AG04450 (cell line): ENCODE measurements at regions not wholly inside any gene's neighbourhood (a gene's known extent, or its start where the extent isn't known, plus 50 kb on each side); places are given as distances from the start of the nearest gene placed in this dataset.

Experiments
- CTCF ChIA-PET: fragments of 300-600, 350-600 bp; formaldehyde crosslinking; extraction: SDS; loops from one replicate; lab custom pipeline; 2022; ENCODE audit warnings: antibody characterized with exemption, inconsistent platforms; lab: Charles Lee
- POLR2A ChIA-PET: fragments of 350-600 bp; formaldehyde crosslinking; extraction: SDS; loops from one replicate; lab custom pipeline; 2021; ENCODE audit warnings: antibody characterized with exemption, inconsistent platforms; lab: Yijun Ruan, JAX
- DNase-seq: peaks from one replicate; pipeline ENCODE4 v3.0.0-alpha.2; 2011; ENCODE audit warnings: low read depth, low spot score
- H3K27ac ChIP-seq: one replicate; pipeline ENCODE4 v1.5.1; 2012; ENCODE audit warnings: low read depth, low read length, control low read depth
- H3K27me3 ChIP-seq: one replicate; pipeline ENCODE4 v1.6.0; 2012; ENCODE audit warnings: low read length; ENCODE audit not compliant: control insufficient read depth, insufficient read depth
- H3K4me3 ChIP-seq: 2 replicates; pipeline ENCODE4 v1.5.1; 2011; ENCODE audit warnings: mild to moderate bottlenecking, low read depth, low read length, control low read depth
- H3K9me3 ChIP-seq: 2 replicates; pipeline ENCODE4 v1.5.1; 2012; ENCODE audit warnings: low read length; ENCODE audit not compliant: control insufficient read depth, insufficient read depth
- CTCF ChIP-seq: IDR thresholded peaks from 2 replicates; pipeline ENCODE4 v1.5.1; 2011; ENCODE audit warnings: low read depth, low read length, control low read depth, inconsistent platforms

GRCh38 chr5:117010574-117010973 lies 436.0 kb upstream of the SEMA6A start:
- no peak for DNase-seq
- H3K27me3 ChIP-seq, result no peaks in the 10 kb centered on the region

GRCh38 chr5:116998024-116998423 lies 423.4 kb upstream of the SEMA6A start:
- POLR2A ChIA-PET, result no interaction called here
- DNase-seq, result no peak
- no peak for TF ChIP-seq CTCF
- Histone ChIP-seq H3K9me3 (peaks cover 18% of the 10 kb centered on the region), H3K27ac (no peak overlapping the region), H3K27me3 (no peaks in the 10 kb centered on the region), H3K4me3 (no peak overlapping the region)
- CTCF ChIA-PET, result no interaction called here

More at GRCh38 chr5:117010574-117010973, 436.0 kb upstream of the SEMA6A start:
- CTCF ChIA-PET, result no interaction called here
- Histone ChIP-seq H3K4me3 (no peak overlapping the region), H3K9me3 (peaks cover 8% of the 10 kb centered on the region), H3K27ac (no peak overlapping the region)
- POLR2A ChIA-PET, result no interaction called here
- TF ChIP-seq CTCF, result no peak

GRCh38 chr5:116992681-116993080 lies 418.1 kb upstream of the SEMA6A start:
- ChIA-PET CTCF (no interaction called here), POLR2A (no interaction called here)
- DNase-seq, result no peak
- H3K4me3 ChIP-seq, result no peak overlapping the region
- no peaks in the 10 kb centered on the region for H3K27me3 ChIP-seq
- TF ChIP-seq CTCF, result no peak
- H3K27ac ChIP-seq, result no peak overlapping the region
- H3K9me3 ChIP-seq, result peaks cover 5% of the 10 kb centered on the region

GRCh38 chr5:116989995-116990394 lies 415.4 kb upstream of the SEMA6A start:
- CTCF ChIA-PET, result no interaction called here
- Histone ChIP-seq H3K9me3 (peaks cover 3% of the 10 kb centered on the region; the same call in 1 of the 2 replicates), H3K27ac (no peak overlapping the region), H3K4me3 (no peak overlapping the region), H3K27me3 (no peaks in the 10 kb centered on the region)
- POLR2A ChIA-PET, result no interaction called here
- no peak for TF ChIP-seq CTCF
- DNase-seq, result no peak

- POLR2A ChIA-PET, result no interaction called here
- CTCF ChIA-PET, result no interaction called here
- H3K9me3 ChIP-seq, result peaks cover 3% of the 10 kb centered on the region; the same call in 1 of the 2 replicates
- H3K27me3 ChIP-seq, result no peaks in the 10 kb centered on the region
- no peak for TF ChIP-seq CTCF
- no peak overlapping the region for H3K4me3 ChIP-seq
- no peak overlapping the region for H3K27ac ChIP-seq
- no peak for DNase-seq
Measured at GRCh38 chr5:116982035-116982434, 407.4 kb upstream of the SEMA6A start.
